ENCODE measurements at regions not wholly inside any gene's neighbourhood (a gene's known extent, or its start where the extent isn't known, plus 50 kb on each side); places are given as distances from the start of the nearest gene placed in this dataset.

GRCh38 chr11:45339729-45340519, 53.8 kb upstream of the SYT13 start:
- peak; percentile 87 for TF ChIP-seq CTCF (IDR thresholded peaks at IDR 0.05)
- TF ChIP-seq POLR2A (IDR thresholded peaks at IDR 0.05), result no peak
- no peak for TF ChIP-seq POLR2AphosphoS5 (IDR thresholded peaks at IDR 0.05)

Measured in suprapubic skin (tissue), 4 donors.